Hepatocyte (in vitro differentiated cells): ENCODE measurements at regions not wholly inside any gene's neighbourhood (a gene's known extent, or its start where the extent isn't known, plus 50 kb on each side); places are given as distances from the start of the nearest gene placed in this dataset.

Experiments used
- DNase-seq: peaks from one replicate; pipeline ENCODE4 v3.0.0-alpha.2; 2016; ENCODE audit warnings: low spot score
- H2AFZ ChIP-seq: fragments of 200-600 bp; sonication (generic); 2 replicates; pipeline ENCODE4 v1.6.0; 2016; ENCODE audit warnings: antibody characterized with exemption, mild to moderate bottlenecking
- H3K27ac ChIP-seq: fragments of 200-600 bp; sonication (generic); 2 replicates; pipeline ENCODE4 v1.5.1; 2016; ENCODE audit warnings: mild to moderate bottlenecking
- H3K27me3 ChIP-seq: fragments of 200-600 bp; sonication (generic); 2 replicates; pipeline ENCODE4 v1.6.1; 2016
- H3K36me3 ChIP-seq: fragments of 200-600 bp; sonication (generic); replicated peaks from 2 replicates; pipeline ENCODE4 v1.5.1; 2016; ENCODE audit warnings: low read depth; ENCODE audit not compliant: insufficient read depth
- H3K4me1 ChIP-seq: fragments of 200-600 bp; sonication (generic); 2 replicates; pipeline ENCODE4 v1.5.1; 2016; ENCODE audit warnings: mild to moderate bottlenecking, moderate library complexity; ENCODE audit not compliant: insufficient read depth
- H3K4me2 ChIP-seq: fragments of 200-600 bp; sonication (generic); 2 replicates; pipeline ENCODE4 v1.6.0; 2016
- H3K4me3 ChIP-seq: fragments of 200-600 bp; sonication (generic); 2 replicates; pipeline ENCODE4 v1.5.1; 2016; ENCODE audit warnings: mild to moderate bottlenecking
- H3K79me2 ChIP-seq: fragments of 200-600 bp; sonication (generic); 2 replicates; pipeline ENCODE4 v1.6.0; 2017; ENCODE audit warnings: mild to moderate bottlenecking
- H3K9me2 ChIP-seq: fragments of 200-600 bp; sonication (generic); replicated peaks from 2 replicates; pipeline ENCODE4 v1.6.0; 2017; ENCODE audit warnings: mild to moderate bottlenecking; ENCODE audit not compliant: insufficient read depth
- H3K9me3 ChIP-seq: fragments of 200-600 bp; sonication (generic); 2 replicates; pipeline ENCODE4 v1.5.1; 2016; ENCODE audit warnings: low read depth, mild to moderate bottlenecking
- H4K20me1 ChIP-seq: fragments of 200-600 bp; sonication (generic); 2 replicates; pipeline ENCODE4 v1.6.0; 2016; ENCODE audit warnings: mild to moderate bottlenecking; ENCODE audit not compliant: insufficient read depth, poor library complexity, severe bottlenecking
- CTCF ChIP-seq: fragments of 200-600 bp; sonication (generic); IDR thresholded peaks from 2 replicates; pipeline ENCODE4 v1.5.1; 2016; ENCODE audit warnings: antibody characterized with exemption, mild to moderate bottlenecking; ENCODE audit not compliant: poor library complexity
- EZH2 ChIP-seq: fragments of 200-600 bp; sonication (generic); IDR thresholded peaks from 2 replicates; pipeline ENCODE4 v1.6.1; 2016; ENCODE audit warnings: antibody characterized with exemption, mild to moderate bottlenecking, borderline replicate concordance
- EZH2phosphoT487 ChIP-seq: fragments of 200-600 bp; sonication (generic); IDR thresholded peaks from one replicate; pipeline ENCODE4 v1.6.1; 2018; ENCODE audit warnings: antibody characterized with exemption, mild to moderate bottlenecking, low read depth, moderate library complexity; ENCODE audit not compliant: unreplicated experiment, severe bottlenecking
- WGBS: methylation state at CpG from one replicate; pipeline ENCODE4 v1.1.6; 2016; ENCODE audit warnings: low lambda C conversion rate; ENCODE audit errors: missing lambda C conversion rate; 5-methylcytosine and 5-hydroxymethylcytosine counted together

DNA sequence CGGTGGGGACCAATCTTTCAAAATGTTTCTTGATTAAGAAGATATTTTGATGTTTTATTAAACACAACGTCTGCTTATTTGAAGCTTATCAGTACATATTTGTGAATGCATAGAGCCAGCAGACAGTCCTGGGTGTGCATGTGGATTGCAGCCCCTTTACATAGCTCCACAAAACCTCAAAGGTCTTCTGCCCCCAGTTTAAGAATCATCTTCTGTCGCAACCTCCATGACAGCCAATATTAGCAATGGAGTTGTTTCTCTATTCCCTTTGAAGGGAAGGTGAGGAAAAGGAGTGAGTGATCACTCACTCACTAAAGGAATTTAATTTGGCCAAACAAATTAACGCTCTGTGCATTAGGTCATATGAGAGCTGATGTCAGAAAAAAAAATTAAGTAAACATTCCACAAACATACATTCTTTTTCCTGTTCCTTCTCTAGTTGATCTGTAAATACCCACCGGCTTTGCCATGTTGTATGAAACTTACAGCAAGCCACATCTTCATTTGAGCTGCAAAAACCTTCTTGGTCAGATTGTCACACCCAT, 152.9 kb downstream of the SIM1 start:
- Histone ChIP-seq H3K4me2 (no peak overlapping the region), H3K9me3 (no peaks in the 10 kb centered on the region), H3K36me3 (no peaks in the 10 kb centered on the region), H4K20me1 (no peaks in the 10 kb centered on the region), H3K27ac (no peak overlapping the region), H3K27me3 (peaks cover 4% of the 10 kb centered on the region), H3K9me2 (no peaks in the 10 kb centered on the region), H3K4me3 (no peak overlapping the region), H3K4me1 (no peaks in the 10 kb centered on the region), H2AFZ (no peak overlapping the region), H3K79me2 (no peaks in the 10 kb centered on the region)
- no peak for TF ChIP-seq CTCF
- no peak for TF ChIP-seq EZH2
- TF ChIP-seq EZH2phosphoT487 = no peak
- no peak for DNase-seq
- 73% methylated on average over 5 of the region's 5 CpGs for WGBS

DNA sequence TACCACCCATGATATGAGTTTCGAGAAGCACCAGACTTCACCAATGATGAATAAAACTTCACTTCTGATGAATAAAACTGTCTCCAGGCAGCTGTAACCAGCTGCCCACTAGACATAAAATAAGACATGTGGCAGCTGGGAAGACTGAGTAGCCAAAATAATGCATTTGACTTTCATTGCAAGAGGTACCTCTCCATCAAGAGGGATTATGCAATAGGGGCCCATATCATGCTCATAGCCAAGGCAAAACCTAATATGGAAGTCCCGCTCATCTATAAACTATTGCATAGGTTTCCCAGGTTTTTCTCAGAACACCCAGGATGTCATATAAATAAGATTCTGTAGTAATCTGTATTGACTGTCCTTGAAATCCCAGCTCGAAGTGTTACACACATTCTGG, 155.5 kb downstream of the SIM1 start:
- Histone ChIP-seq H3K36me3 (no peaks in the 10 kb centered on the region), H3K4me3 (no peak overlapping the region), H3K4me2 (no peak overlapping the region), H3K9me3 (no peaks in the 10 kb centered on the region), H2AFZ (no peak overlapping the region), H3K27me3 (no peaks in the 10 kb centered on the region), H4K20me1 (no peaks in the 10 kb centered on the region), H3K4me1 (peaks cover 4% of the 10 kb centered on the region), H3K9me2 (no peaks in the 10 kb centered on the region), H3K79me2 (no peaks in the 10 kb centered on the region), H3K27ac (no peak overlapping the region)
- TF ChIP-seq EZH2 (no peak), CTCF (no peak), EZH2phosphoT487 (no peak)
- DNase-seq = no peak
- WGBS = 92% methylated on average over 3 of the region's 3 CpGs

DNA sequence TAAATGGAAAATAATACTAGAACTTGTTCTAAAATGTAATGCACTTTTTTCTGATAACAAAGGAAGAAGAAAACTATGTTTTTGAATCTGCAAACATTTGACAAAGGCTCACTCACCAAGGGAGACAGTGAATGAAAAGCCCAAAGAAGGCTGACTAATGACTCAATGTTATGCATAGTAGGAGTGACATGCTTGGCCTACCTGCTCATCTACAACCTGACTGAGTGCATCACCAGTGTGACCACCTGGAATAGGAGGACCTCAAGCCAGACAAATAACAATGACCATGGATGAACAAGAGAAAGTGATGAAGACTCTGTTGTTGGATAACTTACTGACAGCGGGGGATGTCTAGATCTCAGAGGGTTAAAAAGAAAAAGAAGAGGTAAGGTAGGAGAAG, 157.2 kb downstream of the SIM1 start:
- 100% methylated on average over 1 of the region's 1 CpG for WGBS

More for the DNA sequence above, 157.2 kb downstream of the SIM1 start:
- H3K36me3 ChIP-seq = no peaks in the 10 kb centered on the region
- no peak overlapping the region for H2AFZ ChIP-seq
- no peak for TF ChIP-seq CTCF
- no peak for TF ChIP-seq EZH2
- no peaks in the 10 kb centered on the region for H3K27me3 ChIP-seq
- H3K9me2 ChIP-seq = no peaks in the 10 kb centered on the region
- H3K9me3 ChIP-seq = no peaks in the 10 kb centered on the region
- H3K4me3 ChIP-seq = no peak overlapping the region
- peaks cover 4% of the 10 kb centered on the region for H3K4me1 ChIP-seq
- H4K20me1 ChIP-seq = no peaks in the 10 kb centered on the region
- H3K4me2 ChIP-seq = no peak overlapping the region
- H3K79me2 ChIP-seq = no peaks in the 10 kb centered on the region
- H3K27ac ChIP-seq = no peak overlapping the region
- no peak for DNase-seq
